Hepatocyte (in vitro differentiated cells): ENCODE measurements at regions not wholly inside any gene's neighbourhood (a gene's known extent, or its start where the extent isn't known, plus 50 kb on each side); places are given as distances from the start of the nearest gene placed in this dataset.

ENCODE experiments used
- DNase-seq: peaks from one replicate; pipeline ENCODE4 v3.0.0-alpha.2; 2016; ENCODE audit warnings: low spot score
- H2AFZ ChIP-seq: fragments of 200-600 bp; sonication (generic); 2 replicates; pipeline ENCODE4 v1.6.0; 2016; ENCODE audit warnings: antibody characterized with exemption, mild to moderate bottlenecking
- H3K27ac ChIP-seq: fragments of 200-600 bp; sonication (generic); 2 replicates; pipeline ENCODE4 v1.5.1; 2016; ENCODE audit warnings: mild to moderate bottlenecking
- H3K27me3 ChIP-seq: fragments of 200-600 bp; sonication (generic); 2 replicates; pipeline ENCODE4 v1.6.1; 2016
- H3K36me3 ChIP-seq: fragments of 200-600 bp; sonication (generic); replicated peaks from 2 replicates; pipeline ENCODE4 v1.5.1; 2016; ENCODE audit warnings: low read depth; ENCODE audit not compliant: insufficient read depth
- H3K4me1 ChIP-seq: fragments of 200-600 bp; sonication (generic); 2 replicates; pipeline ENCODE4 v1.5.1; 2016; ENCODE audit warnings: mild to moderate bottlenecking, moderate library complexity; ENCODE audit not compliant: insufficient read depth
- H3K4me2 ChIP-seq: fragments of 200-600 bp; sonication (generic); 2 replicates; pipeline ENCODE4 v1.6.0; 2016
- H3K4me3 ChIP-seq: fragments of 200-600 bp; sonication (generic); 2 replicates; pipeline ENCODE4 v1.5.1; 2016; ENCODE audit warnings: mild to moderate bottlenecking
- H3K79me2 ChIP-seq: fragments of 200-600 bp; sonication (generic); 2 replicates; pipeline ENCODE4 v1.6.0; 2017; ENCODE audit warnings: mild to moderate bottlenecking
- H3K9me2 ChIP-seq: fragments of 200-600 bp; sonication (generic); replicated peaks from 2 replicates; pipeline ENCODE4 v1.6.0; 2017; ENCODE audit warnings: mild to moderate bottlenecking; ENCODE audit not compliant: insufficient read depth
- H3K9me3 ChIP-seq: fragments of 200-600 bp; sonication (generic); 2 replicates; pipeline ENCODE4 v1.5.1; 2016; ENCODE audit warnings: low read depth, mild to moderate bottlenecking
- H4K20me1 ChIP-seq: fragments of 200-600 bp; sonication (generic); 2 replicates; pipeline ENCODE4 v1.6.0; 2016; ENCODE audit warnings: mild to moderate bottlenecking; ENCODE audit not compliant: insufficient read depth, poor library complexity, severe bottlenecking
- CTCF ChIP-seq: fragments of 200-600 bp; sonication (generic); IDR thresholded peaks from 2 replicates; pipeline ENCODE4 v1.5.1; 2016; ENCODE audit warnings: antibody characterized with exemption, mild to moderate bottlenecking; ENCODE audit not compliant: poor library complexity
- EZH2 ChIP-seq: fragments of 200-600 bp; sonication (generic); IDR thresholded peaks from 2 replicates; pipeline ENCODE4 v1.6.1; 2016; ENCODE audit warnings: antibody characterized with exemption, mild to moderate bottlenecking, borderline replicate concordance
- EZH2phosphoT487 ChIP-seq: fragments of 200-600 bp; sonication (generic); IDR thresholded peaks from one replicate; pipeline ENCODE4 v1.6.1; 2018; ENCODE audit warnings: antibody characterized with exemption, mild to moderate bottlenecking, low read depth, moderate library complexity; ENCODE audit not compliant: unreplicated experiment, severe bottlenecking
- WGBS: methylation state at CpG from one replicate; pipeline ENCODE4 v1.1.6; 2016; ENCODE audit warnings: low lambda C conversion rate; ENCODE audit errors: missing lambda C conversion rate; 5-methylcytosine and 5-hydroxymethylcytosine counted together

- 50% methylated on average over 14 of the region's 14 CpGs for WGBS
- Histone ChIP-seq H3K4me1 (peaks cover 17% of the 10 kb centered on the region), H3K9me3 (no peaks in the 10 kb centered on the region), H3K36me3 (no peaks in the 10 kb centered on the region), H3K27me3 (no peaks in the 10 kb centered on the region), H3K27ac (peak overlapping the region; percentile 94), H3K4me3 (no peak overlapping the region), H3K9me2 (no peaks in the 10 kb centered on the region), H3K79me2 (no peaks in the 10 kb centered on the region), H3K4me2 (peak overlapping the region; percentile 14), H4K20me1 (no peaks in the 10 kb centered on the region), H2AFZ (no peak overlapping the region)
- no peak for TF ChIP-seq EZH2phosphoT487
- no peak for TF ChIP-seq CTCF
- TF ChIP-seq EZH2 = no peak
- peak; percentile 93 for DNase-seq
Measured at GRCh38 chr6:157764178-157765068, 58.6 kb upstream of the SNX9 start.

- Histone ChIP-seq H3K4me2 (no peak overlapping the region), H3K36me3 (no peaks in the 10 kb centered on the region), H3K27ac (no peak overlapping the region), H3K79me2 (no peaks in the 10 kb centered on the region), H3K9me3 (no peaks in the 10 kb centered on the region), H3K4me1 (peaks cover 17% of the 10 kb centered on the region), H2AFZ (no peak overlapping the region), H3K9me2 (no peaks in the 10 kb centered on the region), H4K20me1 (no peaks in the 10 kb centered on the region), H3K4me3 (no peak overlapping the region), H3K27me3 (no peaks in the 10 kb centered on the region)
- DNase-seq = no peak
- 93% methylated on average over 11 of the region's 11 CpGs for WGBS
- TF ChIP-seq CTCF (no peak), EZH2phosphoT487 (no peak), EZH2 (no peak)
Measured at GRCh38 chr6:157766901-157767774, 55.9 kb upstream of the SNX9 start.

- 98% methylated on average over 3 of the region's 3 CpGs for WGBS
- Histone ChIP-seq H3K27me3 (no peaks in the 10 kb centered on the region), H4K20me1 (no peaks in the 10 kb centered on the region), H2AFZ (no peak overlapping the region), H3K36me3 (no peaks in the 10 kb centered on the region), H3K4me1 (peaks cover 17% of the 10 kb centered on the region), H3K9me3 (no peaks in the 10 kb centered on the region), H3K79me2 (no peaks in the 10 kb centered on the region), H3K27ac (no peak overlapping the region), H3K4me3 (no peak overlapping the region), H3K9me2 (no peaks in the 10 kb centered on the region), H3K4me2 (no peak overlapping the region)
- DNase-seq = no peak
- TF ChIP-seq CTCF = no peak
- TF ChIP-seq EZH2 = no peak
- TF ChIP-seq EZH2phosphoT487 = no peak
Measured at GRCh38 chr6:157767775-157768156, 55.3 kb upstream of the SNX9 start.
